Peyer's patch (tissue), 4 donors: ENCODE measurements at regions not wholly inside any gene's neighbourhood (a gene's known extent, or its start where the extent isn't known, plus 50 kb on each side); places are given as distances from the start of the nearest gene placed in this dataset.

ENCODE experiments used
- DNase-seq, 3 donors: peaks; one replicate each; pipeline ENCODE4 v3.0.0-alpha.2; 2017 to 2019
- H3K27ac ChIP-seq, 4 donors: fragments of 200-600 bp; sonication (generic); one replicate each; pipeline ENCODE4 v1.5.1; 2016 to 2019
- H3K27me3 ChIP-seq, 2 donors: fragments of 200-600 bp; sonication (generic); one replicate each; pipeline ENCODE4 v1.5.1; 2019
- H3K36me3 ChIP-seq, 3 donors: fragments of 200-600 bp; sonication (generic); one replicate each; pipeline ENCODE4 v1.5.1; 2016 to 2019
- H3K4me1 ChIP-seq, 4 donors: fragments of 200-600 bp; sonication (generic); one replicate each; pipeline ENCODE4 v1.5.1; 2016 to 2019
- H3K4me3 ChIP-seq, 4 donors: fragments of 200-600 bp; sonication (generic); 1 replicate in 3 of 4; 2 replicates in 1 of 4; pipeline ENCODE4 v1.5.1; 2016 to 2019; ENCODE audit warnings: mild to moderate bottlenecking in 1 of 4
- H3K9me3 ChIP-seq, 4 donors: fragments of 200-600 bp; sonication (generic); one replicate each; pipeline ENCODE4 v1.5.1; 2016 to 2019; ENCODE audit warnings: mild to moderate bottlenecking in 1 of 4
- POLR2A ChIP-seq, 2 donors: fragments of 450-650 bp; IDR thresholded peaks; one replicate each; pipeline ENCODE4 v1.5.1; 2017; ENCODE audit warnings: antibody characterized with exemption in 2 of 2, mild to moderate bottlenecking in 2 of 2, moderate library complexity in 2 of 2
- TF ChIP-seq, protein P1 (sequence below), 6 experiments: fragments of 450-650 bp in 4 of 6; fragments of 200-600 bp in 2 of 6; sonication (generic) in 1 of 6; IDR thresholded peaks; one replicate each; pipeline ENCODE4 v1.5.1; 2017 to 2019; ENCODE audit warnings: antibody characterized with exemption in 6 of 6, mild to moderate bottlenecking in 3 of 6, moderate library complexity in 1 of 6

DNA sequence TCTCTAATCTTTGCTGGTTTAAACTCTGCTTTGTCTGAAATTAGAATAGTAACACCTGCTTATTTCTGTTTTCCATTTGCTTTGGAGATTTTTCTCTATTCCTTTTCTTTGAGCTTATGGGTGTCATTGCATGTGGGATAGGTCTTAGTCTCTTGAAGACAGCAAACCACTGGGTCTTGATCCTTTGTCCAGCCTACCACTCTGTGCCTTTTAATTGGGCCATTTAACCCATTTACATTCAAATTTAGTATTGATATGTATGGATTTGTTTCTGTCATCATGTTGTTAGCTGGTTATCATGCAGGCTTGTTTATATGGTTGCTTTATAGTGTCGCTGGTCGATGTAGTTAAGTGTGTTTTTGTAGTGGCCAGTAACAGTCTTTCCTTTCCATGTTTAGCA, 914.7 kb downstream of the MAT2B start:
- H3K9me3 ChIP-seq = peaks cover 0 to 8% (median 0%) of the 10 kb centered on the region in 4 donors
- no peaks in the 10 kb centered on the region for H3K36me3 ChIP-seq
- H3K27me3 ChIP-seq = no peaks in the 10 kb centered on the region
- no peaks in the 10 kb centered on the region for H3K4me1 ChIP-seq
- no peak for DNase-seq
- TF ChIP-seq, protein P1, sequence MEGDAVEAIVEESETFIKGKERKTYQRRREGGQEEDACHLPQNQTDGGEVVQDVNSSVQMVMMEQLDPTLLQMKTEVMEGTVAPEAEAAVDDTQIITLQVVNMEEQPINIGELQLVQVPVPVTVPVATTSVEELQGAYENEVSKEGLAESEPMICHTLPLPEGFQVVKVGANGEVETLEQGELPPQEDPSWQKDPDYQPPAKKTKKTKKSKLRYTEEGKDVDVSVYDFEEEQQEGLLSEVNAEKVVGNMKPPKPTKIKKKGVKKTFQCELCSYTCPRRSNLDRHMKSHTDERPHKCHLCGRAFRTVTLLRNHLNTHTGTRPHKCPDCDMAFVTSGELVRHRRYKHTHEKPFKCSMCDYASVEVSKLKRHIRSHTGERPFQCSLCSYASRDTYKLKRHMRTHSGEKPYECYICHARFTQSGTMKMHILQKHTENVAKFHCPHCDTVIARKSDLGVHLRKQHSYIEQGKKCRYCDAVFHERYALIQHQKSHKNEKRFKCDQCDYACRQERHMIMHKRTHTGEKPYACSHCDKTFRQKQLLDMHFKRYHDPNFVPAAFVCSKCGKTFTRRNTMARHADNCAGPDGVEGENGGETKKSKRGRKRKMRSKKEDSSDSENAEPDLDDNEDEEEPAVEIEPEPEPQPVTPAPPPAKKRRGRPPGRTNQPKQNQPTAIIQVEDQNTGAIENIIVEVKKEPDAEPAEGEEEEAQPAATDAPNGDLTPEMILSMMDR (IDR thresholded peaks at IDR 0.05) = no peak
- TF ChIP-seq POLR2A (IDR thresholded peaks at IDR 0.05) = no peak
- no peak overlapping the region for H3K4me3 ChIP-seq
- H3K27ac ChIP-seq = no peak overlapping the region

DNA sequence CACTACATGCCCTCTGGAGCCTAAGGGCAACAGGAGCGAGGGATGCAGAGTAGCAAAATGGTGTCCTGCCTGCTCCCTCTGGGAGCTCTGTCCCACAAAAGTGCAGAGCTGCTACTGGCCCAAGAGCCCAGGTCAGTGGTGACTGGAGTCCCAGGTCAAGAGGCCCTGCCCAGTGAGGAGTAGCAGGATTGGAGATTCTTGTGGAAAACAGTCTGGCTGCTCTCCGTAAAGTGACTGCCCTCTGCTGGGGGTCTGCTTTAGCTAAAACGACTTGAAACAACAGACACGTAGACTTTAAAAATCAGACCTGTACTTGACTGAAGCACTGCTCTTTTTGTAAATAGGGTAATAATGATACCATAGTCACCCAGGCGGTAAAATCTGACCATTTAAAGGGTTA, 917.0 kb downstream of the MAT2B start:
- Histone ChIP-seq H3K27me3 (no peaks in the 10 kb centered on the region), H3K4me3 (no peak overlapping the region), H3K27ac (no peak overlapping the region), H3K36me3 (no peaks in the 10 kb centered on the region), H3K9me3 (peaks cover 0 to 8% (median 0%) of the 10 kb centered on the region in 4 donors), H3K4me1 (no peaks in the 10 kb centered on the region)
- no peak for TF ChIP-seq POLR2A (IDR thresholded peaks at IDR 0.05)
- TF ChIP-seq, protein P1 (IDR thresholded peaks at IDR 0.05) = no peak
- no peak for DNase-seq

DNA sequence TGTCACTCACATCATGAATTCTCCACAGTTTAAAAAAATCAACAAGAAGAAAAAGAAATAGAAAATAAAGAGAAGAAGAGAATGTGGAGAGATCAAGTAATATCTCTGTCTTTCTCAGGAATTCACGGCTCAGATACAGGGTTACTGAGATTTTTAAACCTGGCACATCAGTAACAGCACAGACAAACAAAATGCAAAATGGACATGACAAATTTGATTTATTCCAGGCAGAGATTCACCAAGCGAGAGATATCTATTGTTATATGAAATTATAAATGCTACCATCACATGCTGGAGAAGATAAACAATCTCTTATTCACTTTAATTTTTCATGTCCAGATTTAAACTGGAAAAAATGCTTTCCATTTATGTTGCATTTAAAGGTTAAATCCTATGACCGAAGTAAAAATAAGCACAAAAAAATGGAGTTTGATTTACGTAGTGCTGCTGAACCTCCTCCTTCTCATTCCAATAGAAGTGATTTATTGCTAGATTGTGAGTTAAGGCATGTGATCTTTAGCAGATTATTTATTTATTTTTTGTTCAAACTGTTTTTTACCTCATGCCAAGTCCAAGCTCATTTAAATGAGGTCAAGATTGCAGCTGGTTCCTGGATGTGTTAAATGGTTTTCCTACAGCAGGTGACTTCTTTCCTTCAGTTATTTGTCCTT, 926.4 kb downstream of the MAT2B start:
- no peaks in the 10 kb centered on the region for H3K4me1 ChIP-seq
- no peak for TF ChIP-seq POLR2A (IDR thresholded peaks at IDR 0.05)
- TF ChIP-seq, protein P1 (IDR thresholded peaks at IDR 0.05) = no peak
- H3K27me3 ChIP-seq = no peaks in the 10 kb centered on the region
- H3K27ac ChIP-seq = no peak overlapping the region
- no peaks in the 10 kb centered on the region for H3K9me3 ChIP-seq
- no peak overlapping the region for H3K4me3 ChIP-seq
- no peak for DNase-seq
- H3K36me3 ChIP-seq = no peaks in the 10 kb centered on the region

DNA sequence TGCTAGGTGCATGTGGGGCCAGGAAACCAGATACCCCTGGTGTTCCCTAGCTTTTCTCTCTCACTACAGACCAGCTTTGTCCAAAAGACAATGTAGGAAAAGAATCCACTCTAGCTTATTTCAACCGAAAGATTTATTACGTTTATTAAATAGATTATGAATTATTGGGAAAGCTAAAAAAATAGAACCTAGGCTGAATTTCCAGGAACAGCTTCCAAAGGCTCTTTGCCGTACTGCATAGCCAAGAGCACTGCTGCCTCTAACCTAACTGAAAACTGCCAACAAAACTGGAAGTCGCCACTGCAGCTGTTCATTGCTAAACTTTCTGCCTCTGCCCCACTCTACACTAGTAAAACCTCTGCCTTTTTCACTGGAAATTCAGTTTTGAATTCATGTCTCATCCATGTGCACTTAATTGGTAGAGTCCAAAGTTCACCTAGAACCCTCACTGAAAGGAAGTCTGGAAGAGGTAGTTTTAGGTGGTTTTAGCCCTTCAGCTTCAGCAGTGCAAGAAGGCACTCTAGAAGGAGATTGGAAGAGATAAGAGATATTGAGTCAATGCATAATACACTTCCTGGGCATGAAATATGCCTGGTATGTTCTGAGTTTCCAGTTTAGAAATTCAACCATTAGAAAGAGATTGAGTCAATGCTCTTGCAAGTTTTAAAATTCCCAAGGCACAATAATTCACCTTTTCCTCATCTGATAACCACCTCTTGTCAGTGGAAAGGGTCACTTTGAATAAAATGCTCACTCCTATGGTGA, 927.9 kb downstream of the MAT2B start:
- TF ChIP-seq, protein P1 (IDR thresholded peaks at IDR 0.05) = no peak
- TF ChIP-seq POLR2A (IDR thresholded peaks at IDR 0.05) = no peak

DNA sequence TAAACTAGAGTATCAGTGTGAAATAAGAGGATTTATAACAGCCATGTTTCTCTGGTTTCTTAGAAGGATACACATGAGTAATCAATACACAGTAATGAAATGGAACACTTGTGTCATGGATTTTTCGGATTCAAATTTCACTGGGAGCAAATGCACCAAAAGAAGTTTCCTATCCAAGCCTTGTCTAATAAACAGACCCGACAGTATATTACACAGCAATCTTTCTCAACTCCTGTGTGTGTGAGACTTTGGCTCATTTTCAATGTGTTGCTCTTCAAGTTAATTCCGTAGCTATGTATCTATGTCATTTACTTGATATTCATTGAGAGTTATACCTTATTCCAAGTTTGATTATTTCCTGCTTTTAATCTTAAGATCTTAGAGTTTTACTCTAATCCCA, 930.2 kb downstream of the MAT2B start:
- no peak overlapping the region for H3K4me3 ChIP-seq
- TF ChIP-seq, protein P1 (IDR thresholded peaks at IDR 0.05) = no peak
- no peak for TF ChIP-seq POLR2A (IDR thresholded peaks at IDR 0.05)
- no peaks in the 10 kb centered on the region for H3K4me1 ChIP-seq
- H3K27ac ChIP-seq = no peak overlapping the region
- no peaks in the 10 kb centered on the region for H3K27me3 ChIP-seq
- no peak for DNase-seq
- no peaks in the 10 kb centered on the region for H3K9me3 ChIP-seq
- H3K36me3 ChIP-seq = no peaks in the 10 kb centered on the region

More for the DNA sequence above, 927.9 kb downstream of the MAT2B start:
- DNase-seq = no peak
- Histone ChIP-seq H3K27ac (no peak overlapping the region), H3K4me3 (no peak overlapping the region), H3K4me1 (no peaks in the 10 kb centered on the region), H3K36me3 (no peaks in the 10 kb centered on the region), H3K9me3 (no peaks in the 10 kb centered on the region), H3K27me3 (no peaks in the 10 kb centered on the region)
